Panc1 (cell line): ENCODE measurements at regions not wholly inside any gene's neighbourhood (a gene's known extent, or its start where the extent isn't known, plus 50 kb on each side); places are given as distances from the start of the nearest gene placed in this dataset.

Experiments used
- CTCF ChIP-seq: fragments of 450-650 bp; IDR thresholded peaks from 2 replicates; pipeline ENCODE4 v1.5.1; 2017; ENCODE audit warnings: mild to moderate bottlenecking
- POLR2AphosphoS5 ChIP-seq: IDR thresholded peaks from 2 replicates; pipeline ENCODE4 v1.6.1; 2012; ENCODE audit warnings: mild to moderate bottlenecking, low read depth, low read length, moderate library complexity
- SIN3A ChIP-seq: IDR thresholded peaks from 2 replicates; pipeline ENCODE4 v1.6.1; 2012; ENCODE audit warnings: low read depth, mild to moderate bottlenecking, low read length, moderate library complexity, borderline replicate concordance; ENCODE audit not compliant: insufficient read depth
- TCF7L2 ChIP-seq: IDR thresholded peaks from 2 replicates; pipeline ENCODE4 v1.6.1; 2011; ENCODE audit warnings: mild to moderate bottlenecking, low read depth, low read length, inconsistent platforms

- TF ChIP-seq CTCF (no peak), SIN3A (no peak), POLR2AphosphoS5 (no peak), TCF7L2 (no peak)
Observed at GRCh38 chr4:138312536-138312911, 70.4 kb upstream of the SLC7A11 start.
